ENCODE measurements at regions not wholly inside any gene's neighbourhood (a gene's known extent, or its start where the extent isn't known, plus 50 kb on each side); places are given as distances from the start of the nearest gene placed in this dataset.

DNA sequence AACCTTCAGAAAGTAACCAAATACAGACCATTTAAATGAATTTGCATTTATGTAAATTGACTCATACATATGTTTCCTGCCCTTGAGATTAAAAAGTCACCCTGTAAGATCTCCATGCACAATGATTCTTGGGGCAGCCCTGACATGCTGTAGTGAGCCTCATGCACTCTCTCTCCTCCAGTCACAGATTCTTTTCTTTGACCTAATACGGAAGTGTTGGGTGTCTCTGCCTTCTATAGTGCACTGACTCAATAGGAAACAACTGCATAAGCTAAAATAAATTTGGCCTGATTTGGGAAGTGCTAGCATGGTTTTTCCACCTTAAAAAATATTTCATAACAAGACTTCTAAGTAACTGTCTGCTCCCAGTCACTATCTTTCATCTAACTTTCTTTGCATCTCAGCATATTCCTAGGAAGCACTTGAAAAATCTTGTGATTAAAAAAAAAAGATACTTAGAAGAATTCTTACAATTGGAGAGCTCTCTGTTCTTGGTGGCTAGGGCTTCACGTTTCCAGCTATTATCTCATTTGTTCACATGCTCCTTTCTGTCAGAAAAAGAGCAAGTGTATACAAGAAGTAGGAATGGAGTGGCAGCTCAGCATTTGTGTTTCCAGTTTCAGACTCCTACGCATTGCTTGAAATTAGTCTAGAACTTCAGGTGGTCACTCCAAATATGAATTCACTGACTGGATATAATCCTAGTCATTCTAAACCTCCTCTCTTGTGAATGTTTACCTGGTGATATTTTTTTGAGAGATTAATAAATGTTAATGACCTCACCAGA is 207.9 kb upstream of the COL8A1 start:
- DNase-seq: no peak

DNA sequence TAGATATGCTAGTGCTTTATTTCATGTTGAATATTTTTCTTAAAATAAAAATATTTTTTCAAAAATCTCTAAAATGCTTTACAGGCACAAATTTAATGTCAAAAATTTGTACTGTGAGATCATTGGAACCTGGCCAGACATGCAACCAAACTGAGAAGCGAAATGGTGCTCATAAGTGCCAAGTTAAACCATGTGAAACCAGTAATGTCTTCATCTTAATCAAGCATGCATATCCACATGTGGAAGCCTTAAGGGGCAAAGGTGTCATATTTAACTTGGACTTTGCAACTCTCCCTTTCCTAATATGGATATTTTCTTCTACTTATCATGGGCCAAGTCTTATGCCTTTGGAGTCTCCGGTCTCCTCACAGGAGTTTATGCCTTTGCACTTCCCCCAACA is 208.9 kb upstream of the COL8A1 start:
- DNase-seq: no peak

DNA sequence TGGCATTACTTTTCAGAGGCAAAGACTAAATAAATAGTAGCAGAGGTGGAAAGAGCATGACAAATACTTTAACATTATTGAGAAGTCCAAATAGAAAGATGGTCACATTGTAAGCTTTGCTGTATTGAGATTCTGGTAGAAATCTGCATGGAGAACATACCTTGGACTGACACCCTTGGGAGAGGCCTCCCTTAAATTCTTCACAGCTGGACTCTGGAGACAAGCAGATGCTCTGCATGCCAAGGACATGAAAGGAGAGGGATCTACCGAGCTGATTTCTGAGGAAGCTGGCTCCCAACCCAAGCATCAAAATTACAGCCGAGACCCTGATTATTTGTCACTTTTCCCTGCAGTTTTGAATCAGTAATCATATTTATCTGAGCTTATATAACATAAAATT is 212.5 kb upstream of the COL8A1 start:
- no peak for DNase-seq

DNA sequence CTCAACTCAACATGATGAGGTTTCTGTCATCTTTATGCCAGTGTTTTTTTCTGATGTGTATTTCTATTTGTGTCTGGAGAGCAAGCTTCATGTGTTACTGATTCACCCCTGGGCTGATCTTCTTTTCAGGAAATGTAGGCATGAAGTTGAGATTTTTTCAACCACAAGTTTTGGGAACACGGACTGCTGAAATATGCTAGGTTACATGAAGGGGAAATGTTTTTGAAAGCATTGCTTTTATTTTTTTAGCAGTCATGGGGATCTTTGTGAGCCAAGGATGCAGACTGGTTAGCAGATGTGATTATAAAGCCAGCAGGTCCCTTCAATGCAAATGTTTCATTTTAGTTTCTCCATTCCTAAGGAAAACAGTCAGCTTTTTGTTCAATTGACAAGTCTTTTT is 219.3 kb upstream of the COL8A1 start:
- no peak for DNase-seq

DNA sequence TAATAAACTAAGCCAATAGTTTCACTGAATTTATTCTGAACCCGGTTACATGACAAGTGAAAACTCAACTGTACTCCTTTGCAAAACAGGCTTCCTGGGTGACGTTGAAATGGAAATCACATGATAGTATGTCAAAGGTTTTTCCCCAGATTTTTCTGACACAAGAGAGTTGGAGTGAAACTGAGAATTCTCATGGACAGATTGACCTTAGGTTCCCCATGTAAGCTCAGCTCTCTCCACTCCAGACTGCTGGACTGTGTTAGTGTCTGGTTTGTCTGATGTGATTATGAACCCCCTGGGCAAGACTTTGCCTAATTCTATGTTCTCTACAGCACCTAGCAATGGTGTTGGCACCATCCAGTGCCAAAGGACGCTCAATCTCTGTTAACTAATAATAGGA is 219.7 kb upstream of the COL8A1 start:
- no peak for DNase-seq

DNA sequence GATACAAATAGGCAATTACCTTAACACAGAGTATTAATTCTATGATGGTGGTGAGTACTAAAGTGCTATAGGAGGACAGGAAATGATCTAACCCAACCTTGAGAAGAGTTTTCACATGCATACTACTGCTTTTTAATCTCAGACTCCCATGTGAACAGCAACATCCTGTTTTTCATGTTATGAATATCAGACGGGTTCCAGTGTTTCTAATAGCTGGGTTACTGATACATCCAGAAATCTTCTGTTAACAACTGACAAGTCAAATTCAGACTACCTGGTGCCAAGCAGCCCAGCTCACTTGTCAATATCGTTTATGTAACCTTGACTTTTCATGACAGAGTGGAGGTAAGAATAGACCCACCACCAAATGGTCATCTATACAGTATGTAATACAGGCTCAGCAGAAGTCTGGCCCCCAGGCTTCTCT is 220.2 kb upstream of the COL8A1 start:
- no peak for DNase-seq

DNA sequence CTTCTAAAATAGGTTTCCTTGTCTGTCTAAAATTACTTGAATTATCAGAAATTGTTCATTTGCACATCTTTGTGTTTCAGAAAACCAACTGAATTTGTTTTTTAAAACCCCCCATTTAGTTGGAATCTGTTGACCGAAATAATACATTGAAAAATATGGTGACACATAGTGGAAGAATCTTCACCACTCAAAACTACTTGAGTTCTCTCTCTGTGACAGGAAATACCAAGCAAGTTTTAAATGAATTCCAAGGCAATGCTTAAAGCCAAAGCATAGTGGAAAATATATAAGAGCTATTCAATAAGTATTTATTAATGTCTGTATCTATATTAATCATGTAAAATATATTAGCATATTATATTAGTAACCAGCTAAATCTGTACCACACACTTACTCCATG is 224.9 kb upstream of the COL8A1 start:
- DNase-seq: no peak

DNA sequence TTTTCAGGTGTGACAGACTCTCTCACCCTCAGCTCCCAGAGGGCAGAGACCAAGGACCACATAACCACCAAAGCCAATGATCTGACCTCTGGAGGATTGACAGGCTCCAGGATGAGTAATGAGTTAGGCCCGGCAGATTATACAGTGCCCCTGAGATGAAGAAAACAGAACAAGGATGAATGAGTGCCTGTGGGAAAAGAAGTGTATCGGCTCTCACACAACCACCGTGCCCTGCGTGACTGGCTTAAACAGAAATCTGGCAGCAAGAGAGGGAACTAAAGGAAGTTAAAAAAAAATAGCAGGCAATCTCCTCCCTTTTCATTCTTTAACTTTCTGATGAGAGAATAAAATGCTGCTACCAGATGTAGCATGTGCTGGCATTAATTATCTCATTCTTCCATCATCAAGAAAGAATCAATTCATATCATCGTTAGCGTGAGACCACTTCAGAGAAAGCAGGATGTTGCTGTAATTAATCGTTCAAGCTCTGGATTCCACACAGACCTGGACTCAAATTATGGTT is 227.5 kb upstream of the COL8A1 start:
- DNase-seq: no peak

DNA sequence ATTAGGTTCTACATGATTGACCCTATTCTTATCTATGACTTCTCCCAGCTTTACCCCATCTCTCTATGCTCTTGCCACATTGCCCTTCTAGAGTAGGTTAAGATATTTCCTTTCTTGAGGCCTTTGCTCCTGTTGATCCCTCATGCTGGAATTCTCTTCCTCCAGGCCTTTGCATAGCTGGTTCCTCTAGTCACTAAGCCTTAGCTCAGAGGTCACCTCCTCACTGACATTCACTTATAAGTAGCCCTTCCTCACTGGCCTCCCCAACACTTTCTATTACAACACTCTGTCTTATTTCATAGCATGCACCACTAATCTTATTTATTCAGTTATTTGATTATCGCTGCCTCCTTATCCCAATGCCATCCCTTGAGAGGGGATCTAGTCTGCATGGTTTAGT is 228.4 kb upstream of the COL8A1 start:
- DNase-seq: no peak

DNA sequence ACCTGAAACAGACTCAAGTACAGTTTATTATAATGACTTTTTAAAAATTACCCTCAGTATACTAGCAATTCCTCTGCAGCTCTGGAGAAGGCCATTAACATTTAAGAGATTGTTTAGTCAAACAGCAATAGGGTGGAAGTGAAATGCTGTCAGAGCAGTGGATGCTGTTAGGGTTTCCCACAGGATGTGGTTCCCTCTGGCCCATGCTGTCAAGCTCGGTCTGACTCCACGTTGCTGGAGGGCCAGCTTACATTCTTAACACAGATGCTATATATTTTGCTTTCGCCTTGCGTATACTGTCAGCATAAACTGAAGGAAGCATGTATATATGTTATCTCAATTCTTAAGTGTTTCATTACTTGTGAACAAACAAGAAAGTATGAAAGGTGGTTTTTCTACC is 231.1 kb upstream of the COL8A1 start:
- no peak for DNase-seq

DNA sequence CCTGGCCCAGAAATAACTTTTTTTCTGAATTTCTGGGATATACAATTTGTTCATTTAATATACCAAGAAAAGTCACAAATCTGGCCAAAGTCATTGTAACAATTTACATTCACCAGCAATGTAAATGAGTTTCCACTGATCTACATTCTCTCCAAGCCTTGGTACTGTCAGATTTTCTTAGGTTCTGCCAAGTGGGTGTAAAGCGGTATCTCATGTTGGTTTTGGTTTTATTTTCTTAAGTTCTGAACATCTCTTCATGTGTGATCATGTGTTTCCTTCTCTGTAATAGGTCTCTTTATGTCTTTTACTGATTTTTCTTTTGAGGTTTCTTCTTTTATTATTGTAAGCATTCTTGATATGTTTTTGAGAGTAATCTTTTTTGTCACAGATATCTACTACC is 235.6 kb upstream of the COL8A1 start:
- no peak for DNase-seq

DNA sequence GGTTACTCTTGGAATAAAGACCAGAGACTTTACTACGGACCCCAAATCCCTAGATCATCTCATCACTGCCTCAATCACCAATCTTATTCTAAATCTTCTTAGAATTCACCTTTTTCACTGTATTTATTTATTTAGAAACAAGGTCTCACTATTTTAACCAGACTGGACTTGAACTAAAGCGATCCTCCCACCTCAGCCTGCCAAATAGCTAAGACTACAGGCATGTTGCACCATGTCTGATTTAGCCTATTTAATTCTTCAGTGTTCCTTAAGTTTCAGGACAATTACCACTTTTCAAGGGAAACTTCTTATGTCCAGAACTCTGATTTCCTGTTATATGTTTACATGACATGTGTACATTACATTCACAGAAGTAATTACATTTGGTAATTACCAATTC is 238.0 kb upstream of the COL8A1 start:
- DNase-seq: no peak

DNA sequence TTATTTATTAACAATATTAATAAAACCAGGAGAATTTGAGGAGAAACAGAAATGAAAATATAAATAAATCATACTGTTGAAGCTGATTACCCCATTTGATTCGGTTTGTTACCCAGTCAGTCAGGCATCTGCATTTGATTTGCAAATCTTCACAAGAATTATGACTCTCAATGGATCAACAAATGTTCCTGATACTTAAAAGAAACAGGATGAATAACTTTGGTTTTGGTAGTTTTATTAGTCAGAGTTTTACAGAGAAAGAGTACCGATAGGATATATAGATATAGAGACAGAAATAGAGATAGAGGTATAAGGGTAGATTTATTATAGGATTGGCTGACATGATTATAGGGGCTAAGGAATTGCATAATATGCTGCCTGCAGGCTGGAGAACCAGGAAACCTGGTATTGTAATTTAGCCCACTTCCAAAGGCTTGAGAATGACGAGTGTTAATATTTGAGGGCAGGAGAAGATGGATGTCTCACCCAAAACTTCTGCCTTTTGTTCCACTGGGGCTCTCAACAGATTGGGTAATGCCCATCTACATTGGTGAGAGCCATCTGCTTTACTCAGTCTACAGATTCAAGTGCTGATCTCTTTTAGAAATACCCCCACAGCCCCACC is 241.6 kb upstream of the COL8A1 start:
- DNase-seq: no peak

DNA sequence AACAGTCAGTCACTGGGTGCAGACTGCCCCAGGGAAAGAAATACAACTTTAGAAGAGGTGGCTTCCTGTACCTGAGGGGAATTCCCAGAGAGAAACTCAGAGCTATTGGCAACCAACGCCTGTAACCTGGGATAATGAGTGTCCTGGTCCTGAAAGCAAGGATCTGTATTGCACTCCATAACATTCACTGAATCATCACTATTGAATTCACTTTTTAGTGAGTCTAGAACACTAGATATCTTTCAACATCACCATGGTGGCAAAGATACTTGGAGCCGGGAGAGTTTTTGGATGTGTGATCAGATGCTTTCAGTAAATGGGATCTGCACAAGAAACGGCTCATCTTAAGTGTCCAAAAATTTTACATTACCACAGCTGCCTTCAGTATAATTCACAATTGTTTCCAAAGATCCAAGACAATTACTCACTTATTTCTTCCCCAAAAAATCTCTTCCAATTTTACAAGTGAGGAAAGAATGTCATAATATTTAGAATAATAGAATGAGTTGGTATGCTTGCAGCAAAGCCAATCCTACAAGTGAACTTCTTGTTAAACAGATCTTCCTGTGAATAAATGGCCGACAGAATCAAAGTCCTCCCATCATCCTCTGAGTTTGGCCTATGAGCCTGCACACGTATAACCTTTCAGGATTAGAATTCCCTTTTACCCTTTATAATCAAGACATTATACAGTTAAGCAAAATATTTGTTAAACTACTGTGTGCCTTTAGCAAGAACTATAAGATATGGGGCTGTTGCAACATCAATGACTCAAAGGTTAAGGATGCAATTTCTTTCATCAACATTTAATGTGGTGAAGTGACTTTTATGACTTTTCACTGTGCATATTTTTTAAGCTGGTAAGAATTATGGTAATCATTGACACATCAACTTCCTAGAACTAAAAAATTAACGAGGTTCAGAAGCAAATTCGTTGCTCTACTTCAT is 243.3 kb upstream of the COL8A1 start:
- no peak for DNase-seq

DNA sequence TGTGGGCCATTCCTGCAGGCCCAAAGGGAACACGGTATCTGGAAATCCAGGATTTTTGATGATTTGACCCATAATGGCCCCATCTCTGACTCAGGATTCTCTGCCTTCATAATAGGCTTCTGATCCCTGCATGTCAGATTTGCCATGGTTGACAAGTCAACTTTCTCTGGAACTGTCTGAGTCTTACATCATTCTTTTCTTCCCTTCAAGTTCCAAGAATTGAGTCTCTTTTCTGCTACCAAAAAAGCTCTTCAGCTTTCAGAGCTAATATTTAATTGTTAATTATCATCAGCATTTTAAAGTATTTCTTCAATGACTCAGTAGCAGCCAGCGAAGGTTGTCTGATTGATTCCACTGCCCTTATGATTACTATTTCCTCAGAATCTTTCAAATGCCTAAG is 244.4 kb upstream of the COL8A1 start:
- DNase-seq: no peak

DNA sequence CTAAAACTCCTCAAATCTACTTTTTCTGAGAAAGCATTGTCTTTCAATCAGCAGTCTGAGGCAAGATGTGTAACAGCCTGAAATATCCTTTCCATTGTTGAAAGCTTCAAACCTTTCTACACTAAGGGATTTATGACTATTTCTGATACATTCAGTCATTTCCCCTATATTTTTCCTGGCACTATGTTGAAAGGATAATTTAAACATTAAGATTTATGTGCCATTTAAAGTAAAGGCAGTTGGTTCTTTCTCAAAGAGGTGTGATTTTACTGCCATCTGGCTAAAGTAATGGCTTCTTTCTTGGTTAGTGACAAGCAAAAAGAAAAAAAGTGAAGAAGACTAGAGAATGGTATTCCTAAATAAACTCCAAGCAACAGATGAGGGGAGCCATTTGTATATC is 249.6 kb upstream of the COL8A1 start:
- no peak for DNase-seq

DNA sequence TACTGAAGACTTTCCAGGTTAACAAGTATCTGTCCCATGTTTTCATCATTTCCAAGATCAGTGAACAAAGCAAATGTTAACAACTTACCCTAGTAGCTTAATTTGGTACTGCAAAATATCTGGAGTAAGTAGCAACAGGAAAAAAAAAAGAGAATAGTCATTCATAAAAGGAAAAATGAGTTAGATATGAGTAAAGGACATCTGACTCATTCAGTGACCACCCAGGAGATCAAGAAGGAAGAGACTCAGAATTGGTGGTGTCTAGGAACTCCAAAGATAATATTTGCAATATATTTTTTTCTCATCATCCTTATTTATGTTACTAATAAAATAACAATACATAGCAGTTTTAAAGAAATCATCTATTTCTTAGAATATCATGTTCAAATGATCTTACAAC is 253.8 kb upstream of the COL8A1 start:
- DNase-seq: no peak

DNA sequence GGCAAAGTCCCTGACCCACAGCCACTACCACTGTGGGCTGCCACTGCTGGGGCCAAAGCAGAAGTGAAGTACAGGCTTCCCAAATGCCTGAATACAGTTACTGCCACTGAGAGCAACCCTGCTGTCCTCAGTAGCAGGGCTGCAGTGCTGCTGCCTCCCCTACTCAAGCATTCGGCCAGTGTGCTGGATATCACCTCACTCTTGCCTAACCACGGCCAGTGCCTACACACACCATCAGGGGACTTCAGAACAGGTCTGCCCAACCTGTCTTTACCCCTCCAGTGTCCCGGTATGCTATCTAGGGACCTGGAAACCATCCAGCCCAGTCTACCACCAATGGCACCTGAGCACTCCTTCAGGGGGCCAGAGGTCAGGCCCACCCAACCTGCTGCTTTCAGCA is 261.5 kb upstream of the COL8A1 start:
- DNase-seq: no peak

DNA sequence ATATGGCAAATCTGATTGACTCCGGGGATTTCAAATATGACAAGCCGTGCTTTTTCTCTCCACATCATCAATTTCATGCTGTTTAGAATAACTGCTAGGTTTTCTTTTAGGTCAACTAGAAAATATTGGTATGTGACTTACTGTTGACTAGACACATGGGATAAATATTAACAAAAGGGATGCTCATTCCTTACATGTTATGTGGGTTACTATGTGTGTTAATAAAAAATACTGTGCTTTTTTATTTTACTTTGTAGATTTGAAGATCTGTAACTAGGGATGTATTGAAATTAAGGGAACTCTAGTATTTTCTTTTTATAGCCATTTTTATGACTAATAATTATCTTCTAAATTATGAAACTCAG is 264.6 kb upstream of the COL8A1 start:
- no peak for DNase-seq

DNA sequence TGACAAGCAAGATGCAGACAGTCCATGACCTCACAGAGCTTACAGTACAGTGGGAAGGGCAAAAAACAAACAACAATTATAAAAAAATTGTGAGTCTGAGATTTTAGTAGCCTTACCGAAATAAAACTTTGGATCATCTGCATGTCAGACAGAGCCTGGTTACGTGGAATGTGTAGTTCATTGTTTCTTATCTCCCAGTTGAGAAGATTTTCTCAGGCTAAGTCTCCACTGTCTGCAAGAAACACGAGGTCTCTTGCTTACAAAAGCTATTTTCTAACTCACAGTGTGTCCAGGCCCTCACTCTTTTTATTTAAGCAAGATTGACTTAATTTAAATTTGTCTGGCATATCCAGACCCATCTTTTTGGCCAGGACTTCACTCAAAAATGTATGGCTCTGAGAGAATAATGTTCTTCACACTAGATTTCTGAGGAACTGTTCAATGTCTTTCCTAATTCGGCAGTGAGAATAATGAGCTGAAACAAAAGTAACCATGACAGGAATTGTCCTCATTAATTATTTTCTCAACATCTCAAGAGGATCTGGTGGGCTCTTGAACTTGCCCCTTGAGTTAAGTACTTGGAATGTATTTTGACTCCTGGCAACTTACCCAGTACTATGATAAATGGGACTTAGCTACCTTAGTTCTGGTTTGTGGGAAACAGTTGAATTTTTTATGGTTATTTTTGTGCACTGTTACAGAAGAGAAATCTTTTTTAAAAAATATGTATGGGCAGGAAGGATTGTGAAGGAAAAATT is 265.1 kb upstream of the COL8A1 start:
- no peak for DNase-seq

DNA sequence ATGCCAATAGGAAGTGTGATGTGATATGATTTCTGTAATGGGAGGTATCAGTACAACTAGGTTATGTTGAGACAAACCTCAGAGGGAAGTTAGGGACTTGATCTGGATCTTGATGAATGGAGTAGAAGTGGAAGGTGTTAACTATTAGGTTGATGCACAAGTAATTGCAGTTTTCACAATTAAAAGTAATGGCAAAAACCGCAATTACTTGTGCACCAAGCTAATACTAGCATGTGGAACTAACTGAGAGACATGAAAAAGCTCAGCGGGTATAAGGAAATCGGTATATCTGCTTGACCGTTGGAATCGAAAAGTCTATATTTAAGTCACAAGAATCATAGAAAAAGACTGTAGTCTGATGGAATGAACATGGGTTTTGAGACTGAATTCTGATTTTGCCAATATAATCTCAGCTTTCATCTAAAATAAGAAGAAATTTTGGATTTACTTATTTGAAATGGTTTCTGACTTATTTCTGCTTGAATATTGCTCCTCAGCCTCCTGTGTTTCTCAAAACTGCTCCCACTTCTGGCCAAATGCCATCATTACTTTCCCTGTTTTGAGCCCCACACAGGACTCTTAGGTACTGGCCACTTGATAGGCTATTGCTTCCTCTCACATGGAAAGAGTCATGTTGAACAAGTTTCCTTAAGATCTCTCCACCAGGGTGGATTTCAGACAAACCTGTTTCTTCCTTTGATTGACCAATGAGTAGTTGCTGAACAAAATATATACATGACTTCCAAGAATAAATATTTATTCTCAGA is 271.5 kb upstream of the COL8A1 start:
- no peak for DNase-seq

DNA sequence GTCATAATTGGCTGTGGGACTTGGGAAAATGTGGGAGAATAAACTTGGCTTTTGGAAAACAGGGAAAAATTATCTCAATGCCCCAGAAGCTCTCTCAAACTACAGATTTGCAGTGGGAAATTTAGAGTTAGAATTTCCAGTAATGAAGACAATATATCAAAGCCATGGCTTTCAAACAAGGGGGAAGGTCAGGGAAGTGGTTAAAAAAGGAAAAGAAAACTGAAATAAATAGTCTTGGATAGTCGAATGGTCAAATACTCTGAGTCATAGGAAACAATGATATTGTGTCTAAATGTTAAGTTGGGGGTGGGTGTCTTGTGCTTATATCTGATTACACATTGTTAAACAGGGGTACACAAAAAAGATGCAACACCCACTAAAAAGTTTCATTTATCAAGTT is 272.4 kb upstream of the COL8A1 start:
- DNase-seq: no peak

Measured in NCI-H2081 treated with DMSO at 0.1 percent for 48 hours (cell line).